DOHH2 (cell line): ENCODE measurements at regions not wholly inside any gene's neighbourhood (a gene's known extent, or its start where the extent isn't known, plus 50 kb on each side); places are given as distances from the start of the nearest gene placed in this dataset.

ENCODE experiments used
- H3F3A ChIP-seq: fragments of 200-600 bp; sonication (generic), shearing (Covaris generic); 2 replicates; pipeline ENCODE4 v1.6.0; 2016; ENCODE audit warnings: antibody characterized with exemption, mild to moderate bottlenecking; ENCODE audit not compliant: control insufficient read depth, insufficient read depth
- H3K27ac ChIP-seq: fragments of 200-600 bp; sonication (generic); 2 replicates; pipeline ENCODE4 v1.5.1; 2014; ENCODE audit warnings: low read depth, mild to moderate bottlenecking, low read length, moderate library complexity
- H3K27me3 ChIP-seq: fragments of 200-600 bp; sonication (generic); 2 replicates; pipeline ENCODE4 v1.6.1; 2014; ENCODE audit warnings: mild to moderate bottlenecking, low read length, mixed read lengths; ENCODE audit not compliant: control insufficient read depth
- H3K36me3 ChIP-seq: fragments of 200-600 bp; sonication (generic); 2 replicates; pipeline ENCODE4 v1.6.1; 2014; ENCODE audit warnings: mild to moderate bottlenecking, low read length, moderate library complexity, mixed read lengths; ENCODE audit not compliant: control insufficient read depth
- H3K4me1 ChIP-seq: fragments of 200-600 bp; sonication (generic); 2 replicates; pipeline ENCODE4 v1.6.1; 2014; ENCODE audit warnings: mild to moderate bottlenecking, low read length, mixed read lengths; ENCODE audit not compliant: control insufficient read depth
- H3K4me2 ChIP-seq: fragments of 200-600 bp; sonication (generic); 2 replicates; pipeline ENCODE4 v1.6.0; 2014; ENCODE audit warnings: mild to moderate bottlenecking, low read length, moderate library complexity
- H3K4me3 ChIP-seq: fragments of 200-600 bp; sonication (generic); 2 replicates; pipeline ENCODE4 v1.5.1; 2014; ENCODE audit warnings: mild to moderate bottlenecking, low read length, mixed read lengths
- H3K79me2 ChIP-seq: fragments of 200-600 bp; sonication (generic); 2 replicates; pipeline ENCODE4 v1.6.1; 2014; ENCODE audit warnings: mild to moderate bottlenecking, low read length, mixed read lengths; ENCODE audit not compliant: control insufficient read depth
- H3K9me2 ChIP-seq: fragments of 200-600 bp; sonication (generic); replicated peaks from 2 replicates; pipeline ENCODE4 v1.6.1; 2014; ENCODE audit warnings: mild to moderate bottlenecking, low read length, mixed read lengths; ENCODE audit not compliant: control insufficient read depth
- H3K9me3 ChIP-seq: fragments of 200-600 bp; sonication (generic); 2 replicates; pipeline ENCODE4 v1.6.1; 2014; ENCODE audit warnings: antibody characterized with exemption, low read length, mixed read lengths; ENCODE audit not compliant: control insufficient read depth, insufficient read depth
- H4K20me1 ChIP-seq: fragments of 200-600 bp; sonication (generic); 2 replicates; pipeline ENCODE4 v1.6.0; 2014; ENCODE audit warnings: low read depth, mild to moderate bottlenecking, antibody characterized with exemption, low read length, moderate library complexity; ENCODE audit not compliant: control insufficient read depth, insufficient read depth
- CTCF ChIP-seq: fragments of 200-600 bp; sonication (generic); IDR thresholded peaks from one replicate; pipeline ENCODE4 v1.5.1; 2014; ENCODE audit warnings: antibody characterized with exemption, mild to moderate bottlenecking, low read depth, low read length; ENCODE audit not compliant: poor library complexity, severe bottlenecking
- EZH2phosphoT487 ChIP-seq: fragments of 200-600 bp; sonication (generic); IDR thresholded peaks from 2 replicates; pipeline ENCODE4 v1.6.1; 2017; ENCODE audit warnings: borderline replicate concordance, mild to moderate bottlenecking, antibody characterized with exemption, low read length, moderate library complexity, mixed read lengths

- Histone ChIP-seq H3K27me3 (no peaks in the 10 kb centered on the region), H4K20me1 (no peaks in the 10 kb centered on the region)
- TF ChIP-seq CTCF (no peak), EZH2phosphoT487 (no peak)
These were observed 283.7 kb upstream of the POU3F3 start for GRCh38 chr2:104570259-104570658.

GRCh38 chr2:104572834-104573233 is 281.1 kb upstream of the POU3F3 start:
- no peak overlapping the region for H3K4me3 ChIP-seq
- H3K9me2 ChIP-seq, result no peaks in the 10 kb centered on the region
- H3K9me3 ChIP-seq, result no peaks in the 10 kb centered on the region
- no peaks in the 10 kb centered on the region for H3K27me3 ChIP-seq
- H3K4me2 ChIP-seq, result no peak overlapping the region
- no peak overlapping the region for H3K27ac ChIP-seq
- no peaks in the 10 kb centered on the region for H4K20me1 ChIP-seq
- no peaks in the 10 kb centered on the region for H3K36me3 ChIP-seq
- H3K79me2 ChIP-seq, result no peaks in the 10 kb centered on the region
- H3F3A ChIP-seq, result no peaks in the 10 kb centered on the region
- no peaks in the 10 kb centered on the region for H3K4me1 ChIP-seq
- TF ChIP-seq CTCF (no peak), EZH2phosphoT487 (no peak)

More at GRCh38 chr2:104570259-104570658, 283.7 kb upstream of the POU3F3 start:
- Histone ChIP-seq H3K27ac (no peak overlapping the region), H3K36me3 (no peaks in the 10 kb centered on the region), H3K9me2 (no peaks in the 10 kb centered on the region), H3K9me3 (no peaks in the 10 kb centered on the region), H3K4me1 (no peaks in the 10 kb centered on the region), H3K4me3 (no peak overlapping the region), H3K79me2 (no peaks in the 10 kb centered on the region), H3K4me2 (no peak overlapping the region), H3F3A (no peaks in the 10 kb centered on the region)

- Histone ChIP-seq H3K9me2 (no peaks in the 10 kb centered on the region), H4K20me1 (no peaks in the 10 kb centered on the region), H3K4me2 (no peak overlapping the region), H3K36me3 (no peaks in the 10 kb centered on the region), H3K79me2 (no peaks in the 10 kb centered on the region), H3K9me3 (no peaks in the 10 kb centered on the region), H3K4me3 (no peak overlapping the region), H3K27ac (no peak overlapping the region), H3K27me3 (no peaks in the 10 kb centered on the region), H3K4me1 (no peaks in the 10 kb centered on the region), H3F3A (no peaks in the 10 kb centered on the region)
- no peak for TF ChIP-seq EZH2phosphoT487
- TF ChIP-seq CTCF, result no peak
These were observed 279.5 kb upstream of the POU3F3 start for GRCh38 chr2:104574367-104574766.

- H3K9me3 ChIP-seq, result no peaks in the 10 kb centered on the region
- H4K20me1 ChIP-seq, result no peaks in the 10 kb centered on the region
- H3K27ac ChIP-seq, result no peak overlapping the region
- no peaks in the 10 kb centered on the region for H3K79me2 ChIP-seq
- H3F3A ChIP-seq, result no peaks in the 10 kb centered on the region
- H3K4me3 ChIP-seq, result no peak overlapping the region
- no peaks in the 10 kb centered on the region for H3K36me3 ChIP-seq
- no peak for TF ChIP-seq EZH2phosphoT487
- TF ChIP-seq CTCF, result no peak
- no peak overlapping the region for H3K4me2 ChIP-seq
- H3K9me2 ChIP-seq, result no peaks in the 10 kb centered on the region
- no peaks in the 10 kb centered on the region for H3K27me3 ChIP-seq
- no peaks in the 10 kb centered on the region for H3K4me1 ChIP-seq
These were observed 276.8 kb upstream of the POU3F3 start for GRCh38 chr2:104577143-104577542.
